ENCODE measurements at regions not wholly inside any gene's neighbourhood (a gene's known extent, or its start where the extent isn't known, plus 50 kb on each side); places are given as distances from the start of the nearest gene placed in this dataset.
"Not testable (repeated sequence)": the region's sequence is repeated elsewhere in the genome, so short reads cannot be mapped to it uniquely, and the experiment has no call there.

DNA sequence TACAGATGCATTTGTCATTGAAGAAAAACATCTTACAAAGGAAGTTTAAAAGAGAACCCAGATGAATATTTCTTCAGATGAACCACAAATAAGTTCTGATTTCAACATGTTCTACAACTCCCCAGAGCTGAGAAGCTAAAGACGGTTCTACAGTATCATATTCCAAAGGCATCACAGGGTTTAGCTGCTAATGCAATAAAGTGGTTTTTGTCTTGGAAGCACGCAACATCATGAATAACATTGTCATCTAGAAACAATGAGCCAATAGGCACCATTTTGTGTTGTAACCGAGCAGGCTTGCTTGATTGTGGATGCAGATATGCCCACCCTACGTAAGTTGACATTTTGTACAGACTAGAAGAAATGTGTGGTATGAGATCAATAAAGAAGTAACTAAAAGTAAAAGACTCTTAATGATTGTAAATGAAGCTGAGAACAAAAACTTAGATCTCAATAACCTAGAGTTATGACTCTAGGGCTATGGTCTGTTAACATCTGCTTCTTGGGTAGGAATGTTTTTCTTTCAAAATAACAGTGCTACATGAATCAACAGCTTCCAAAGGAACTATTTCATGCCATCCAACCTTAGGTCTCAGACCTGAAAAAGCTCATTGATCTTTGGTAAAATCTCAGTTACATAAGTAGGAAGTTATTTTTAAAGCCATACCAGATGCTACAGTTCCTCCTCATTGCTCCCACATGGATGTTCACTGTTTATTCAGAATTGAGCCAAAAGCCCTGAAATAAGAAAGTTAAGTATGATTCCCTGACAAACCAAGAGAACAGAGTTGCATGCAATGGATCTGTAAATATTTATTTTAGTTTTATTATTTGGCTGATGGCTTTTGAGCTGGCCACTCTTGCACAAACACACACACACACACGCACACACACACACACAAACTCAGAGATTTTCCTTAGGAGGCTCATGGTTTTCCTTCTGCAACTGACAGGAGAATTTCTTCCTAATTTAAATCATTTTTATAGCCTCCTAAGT lies 118.7 kb upstream of the SLCO6A1 start:
- DNase-seq (ENCODE audit: low read depth) = no peak

DNA sequence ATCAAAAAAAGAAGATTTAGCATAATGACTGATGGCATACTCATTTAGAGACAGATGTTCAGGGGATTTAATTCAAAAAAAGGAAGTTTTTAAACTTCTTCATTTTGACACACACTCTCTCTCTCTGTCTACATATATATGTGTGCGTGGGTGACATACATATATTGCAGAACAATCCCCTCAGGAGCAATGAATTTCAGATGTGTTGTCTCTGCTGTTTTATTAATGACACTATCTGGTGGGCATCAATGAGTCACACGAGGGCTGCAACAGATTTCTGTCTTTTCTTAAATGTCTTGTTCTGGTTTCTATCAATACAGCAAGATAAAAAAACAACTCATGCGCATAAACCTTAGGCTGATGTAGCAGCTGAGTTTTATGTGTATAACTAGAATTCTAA lies 123.5 kb upstream of the SLCO6A1 start:
- no peak for DNase-seq (ENCODE audit: low read depth)

DNA sequence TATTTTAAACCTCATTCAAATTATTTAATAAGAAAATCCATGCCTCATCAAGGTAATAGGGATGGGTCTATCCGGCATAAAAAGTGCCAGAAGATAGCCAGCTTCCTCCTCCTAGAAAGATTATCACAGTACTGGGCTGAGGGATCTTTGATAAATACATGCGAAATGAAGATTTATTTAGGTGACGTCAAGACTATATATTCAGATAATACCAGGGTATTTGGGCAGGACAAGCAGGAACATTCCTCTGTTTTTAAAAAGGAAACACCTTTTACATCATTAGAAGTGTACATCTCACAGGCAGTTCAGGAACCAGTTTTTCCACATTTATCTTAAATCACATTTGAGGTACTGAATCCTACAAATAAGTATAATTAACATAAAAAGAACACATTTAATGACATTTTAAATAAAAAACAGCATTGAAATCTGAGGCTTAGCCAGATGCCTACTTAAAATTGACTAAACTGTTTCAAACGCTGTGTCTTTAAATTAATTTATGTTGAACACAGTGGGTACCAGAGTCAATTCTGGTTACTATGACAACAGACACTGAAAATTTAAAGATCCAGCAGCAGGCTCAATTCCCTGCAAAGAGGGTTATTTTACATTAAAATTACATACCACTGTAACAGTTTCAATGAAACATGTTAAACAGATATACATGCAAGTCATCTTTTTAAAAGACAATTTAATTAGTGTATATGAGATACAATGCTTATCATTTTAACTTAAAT lies 124.7 kb upstream of the SLCO6A1 start:
- DNase-seq (ENCODE audit: low read depth) = no peak

DNA sequence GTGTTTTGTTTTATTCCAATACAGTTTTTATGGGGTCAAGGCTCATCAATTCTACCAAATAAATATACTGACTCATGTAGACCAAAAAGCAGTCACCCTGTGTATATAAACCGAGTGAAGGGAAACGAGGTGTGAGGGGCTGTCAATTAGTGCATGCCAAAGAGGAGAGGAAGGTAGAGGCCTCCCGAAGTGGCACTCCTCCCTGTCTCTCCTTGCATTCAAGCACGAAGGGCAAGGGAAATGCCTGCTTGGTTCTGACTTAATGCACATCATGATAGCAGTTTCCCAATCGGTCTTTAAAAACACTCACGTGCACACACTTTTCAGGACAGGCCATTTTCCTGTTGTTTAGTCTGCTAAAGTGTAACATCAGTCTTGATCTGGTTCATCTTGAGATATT lies 125.6 kb upstream of the SLCO6A1 start:
- DNase-seq (ENCODE audit: low read depth) = no peak

DNA sequence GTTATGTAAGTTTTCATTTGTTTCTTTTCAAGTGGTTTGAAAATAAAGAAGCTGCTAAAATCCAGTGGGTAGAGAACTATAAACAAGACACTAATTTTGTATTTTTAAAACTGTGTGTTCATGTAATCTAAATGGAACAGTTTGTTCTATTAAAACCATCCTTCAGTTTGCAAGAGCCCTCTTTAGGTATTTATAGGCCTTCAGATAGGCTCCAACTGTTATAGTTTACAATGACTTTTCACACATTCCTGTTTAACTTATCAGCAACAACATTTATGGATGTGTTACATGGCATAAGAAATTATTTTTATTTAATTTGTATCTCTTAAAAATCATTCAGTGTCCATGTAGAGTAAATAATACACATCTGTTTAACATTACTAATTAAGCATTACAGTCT lies 126.7 kb upstream of the SLCO6A1 start:
- DNase-seq (ENCODE audit: low read depth) = no peak

DNA sequence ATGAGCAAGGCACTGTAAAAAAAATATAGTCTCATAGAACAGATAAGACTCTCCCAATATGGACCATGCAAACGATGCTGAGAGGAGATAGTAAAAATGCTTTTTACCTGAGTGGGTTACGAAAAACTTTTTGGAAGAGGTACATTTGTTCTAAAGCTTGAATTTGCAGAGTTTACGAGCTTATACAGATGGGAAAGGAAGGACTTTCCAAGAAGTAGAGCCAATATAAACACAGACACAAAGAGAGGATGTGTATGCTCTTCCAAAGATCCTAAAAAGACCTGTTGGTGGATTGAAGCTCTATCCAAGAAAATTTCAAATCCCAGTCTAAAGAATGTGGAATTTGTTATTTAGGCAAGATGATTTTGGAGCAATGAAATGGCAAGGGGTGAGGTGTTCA lies 127.1 kb upstream of the SLCO6A1 start:
- no peak for DNase-seq (ENCODE audit: low read depth)

DNA sequence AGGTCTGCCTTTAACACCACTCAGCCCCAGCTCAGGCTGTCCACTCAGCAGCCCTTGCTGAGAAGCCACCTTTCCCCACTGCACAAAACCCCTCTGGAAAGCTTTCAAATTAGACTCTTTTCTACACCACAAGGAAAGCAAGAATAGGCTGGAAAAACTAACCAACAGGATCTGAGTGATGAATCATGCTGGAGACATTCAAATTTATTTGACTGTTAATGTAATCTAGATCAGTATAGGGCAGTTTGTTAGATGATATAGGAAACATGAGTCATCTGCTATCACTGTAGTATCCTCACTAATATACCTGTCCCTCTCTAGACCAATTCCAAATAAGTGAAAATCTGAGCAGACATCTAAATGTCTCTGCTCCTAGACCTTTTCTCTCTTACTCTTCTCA lies 127.8 kb upstream of the PAM start:
- DNase-seq (ENCODE audit: low read depth) = peak; percentile 78

DNA sequence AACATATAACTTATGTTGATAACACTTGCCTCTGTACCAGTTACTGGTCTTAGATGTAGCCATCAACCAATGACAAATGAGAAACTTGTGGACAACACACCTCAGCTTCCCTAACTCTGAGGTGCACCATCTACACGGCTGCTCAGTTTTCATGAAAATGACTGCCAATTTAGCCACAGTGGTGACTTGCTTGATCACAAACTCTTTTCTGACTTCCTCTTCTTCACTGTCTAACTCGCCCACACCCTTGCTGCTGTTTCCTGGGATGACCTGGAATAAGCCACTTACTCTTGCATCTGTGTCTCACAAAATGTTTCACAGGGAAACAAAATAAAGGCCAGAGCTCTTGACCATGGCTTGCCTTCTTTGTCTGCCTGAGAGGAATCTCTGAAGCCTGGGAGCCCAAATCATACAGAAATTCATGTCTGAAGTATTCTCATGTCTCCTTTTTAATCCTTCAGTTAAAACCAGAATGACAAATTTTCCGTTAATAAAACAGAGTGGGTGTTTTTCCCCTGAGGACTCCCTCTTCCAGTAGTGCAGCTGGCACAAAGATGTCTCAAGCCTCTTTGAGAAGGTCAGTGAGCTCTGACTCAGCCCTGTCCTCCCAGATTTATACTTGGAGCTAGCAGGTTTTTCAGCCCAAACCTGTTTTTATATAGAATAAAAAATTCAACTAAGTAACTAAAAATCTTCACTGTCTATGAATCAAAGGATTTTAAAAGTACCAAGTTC lies 126.5 kb upstream of the PAM start:
- peak; percentile 59 for DNase-seq (ENCODE audit: low read depth)

DNA sequence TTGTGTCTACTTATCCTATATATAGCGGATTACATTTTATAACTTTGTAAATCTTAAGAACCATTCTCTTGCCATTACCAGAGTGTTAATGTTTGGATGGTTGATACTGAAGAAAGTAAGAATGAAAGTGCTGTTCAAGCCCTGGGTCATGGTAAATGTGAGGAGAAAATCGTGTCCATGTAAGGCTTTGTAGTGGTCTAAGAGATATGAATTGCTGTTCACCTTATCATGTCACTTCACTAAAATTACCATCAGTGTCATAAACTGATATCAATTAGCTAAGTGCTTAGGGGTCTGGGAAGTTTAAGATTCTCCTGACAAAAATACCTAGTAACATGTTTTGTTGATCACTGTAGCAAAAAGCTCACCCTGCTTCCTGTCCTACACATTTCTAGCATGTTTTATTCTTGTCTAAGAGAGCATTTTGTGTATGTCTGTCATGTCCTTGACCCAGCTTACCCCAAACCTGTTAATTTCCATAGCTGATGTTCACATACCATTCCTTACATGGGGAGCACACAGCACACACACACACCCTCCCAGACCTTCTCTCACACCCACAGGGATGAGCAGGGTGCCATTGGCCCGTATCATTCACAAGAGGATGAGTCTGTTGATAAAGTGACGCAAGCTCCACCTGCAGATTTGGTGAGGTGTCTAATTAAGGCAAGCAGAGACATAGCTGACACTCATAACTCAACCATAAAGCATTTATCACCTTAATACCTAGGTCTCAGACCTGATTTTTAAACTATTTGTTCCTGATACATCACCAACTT lies 125.1 kb upstream of the PAM start:
- no peak for DNase-seq (ENCODE audit: low read depth)

DNA sequence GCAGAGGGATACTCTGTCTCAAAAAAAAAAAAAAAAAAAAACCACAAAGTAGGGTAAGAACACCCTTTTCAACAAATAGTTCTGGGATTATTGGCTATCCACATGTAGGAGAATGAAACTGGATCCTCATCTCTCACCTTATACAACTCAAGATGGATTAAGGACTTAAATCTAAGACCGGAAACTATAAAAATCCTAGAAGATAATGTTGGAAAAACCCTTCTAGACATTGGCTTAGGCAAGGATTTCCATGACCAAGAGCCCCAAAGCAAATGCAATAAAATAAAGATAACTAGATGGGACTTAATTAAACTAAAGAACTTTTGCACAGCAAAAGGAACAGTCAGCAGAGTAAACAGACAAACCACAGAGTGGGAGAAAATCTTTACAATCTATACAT lies 119.7 kb upstream of the PAM start:
- DNase-seq (ENCODE audit: low read depth) = not testable (repeated sequence)

DNA sequence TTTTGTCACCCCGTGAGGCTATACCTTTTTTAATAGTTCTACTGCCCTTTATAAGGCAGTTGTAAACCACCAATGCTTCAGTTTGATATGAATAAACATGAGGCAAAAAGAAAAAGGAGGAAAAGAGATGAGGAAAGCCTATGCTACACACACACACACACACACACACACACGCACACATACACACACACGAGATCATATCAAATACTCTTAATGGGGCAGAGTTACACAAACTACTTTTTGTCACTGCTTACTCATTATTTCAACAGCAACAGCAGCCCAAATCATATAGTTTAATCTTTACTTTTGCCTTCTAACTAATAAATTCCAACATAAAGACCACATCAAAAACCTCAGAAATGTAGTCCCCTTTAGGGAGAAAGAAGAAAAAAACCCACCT lies 116.8 kb upstream of the PAM start:
- no peak for DNase-seq (ENCODE audit: low read depth)

DNA sequence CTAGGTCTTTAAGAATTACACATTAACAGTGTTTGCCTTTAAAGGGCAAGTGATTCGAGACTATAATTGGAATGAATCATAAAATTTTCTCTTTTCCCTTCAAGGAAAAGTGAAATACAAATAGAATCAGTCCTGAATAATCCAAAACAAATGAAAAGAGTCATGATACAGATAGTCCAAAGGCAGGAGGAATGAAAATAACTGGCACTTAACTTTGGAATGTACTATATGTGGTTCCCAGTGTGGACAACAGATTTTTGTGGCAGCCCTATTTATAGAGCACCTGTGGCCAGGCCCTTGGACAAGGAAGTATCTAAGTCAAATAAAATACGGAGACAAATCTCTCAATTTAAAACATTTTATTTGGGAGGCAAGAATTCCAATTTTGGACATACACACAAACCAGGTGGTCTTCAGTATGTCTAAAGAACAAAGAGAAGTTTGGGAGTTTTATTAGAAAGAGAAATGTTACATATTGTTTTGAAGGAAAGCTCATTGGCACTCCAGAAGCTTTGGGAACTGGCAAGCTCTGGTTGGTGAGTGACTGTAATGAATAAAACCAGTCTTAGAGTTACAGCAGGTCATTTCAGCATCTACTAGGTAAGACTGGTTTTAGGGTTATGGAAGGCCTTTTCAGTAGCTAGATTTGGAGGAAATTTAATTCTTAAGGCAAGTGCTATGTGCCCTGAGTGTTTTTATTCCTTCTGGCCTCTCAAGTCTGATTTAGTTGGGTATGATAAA lies 116.0 kb upstream of the PAM start:
- no peak for DNase-seq (ENCODE audit: low read depth)

DNA sequence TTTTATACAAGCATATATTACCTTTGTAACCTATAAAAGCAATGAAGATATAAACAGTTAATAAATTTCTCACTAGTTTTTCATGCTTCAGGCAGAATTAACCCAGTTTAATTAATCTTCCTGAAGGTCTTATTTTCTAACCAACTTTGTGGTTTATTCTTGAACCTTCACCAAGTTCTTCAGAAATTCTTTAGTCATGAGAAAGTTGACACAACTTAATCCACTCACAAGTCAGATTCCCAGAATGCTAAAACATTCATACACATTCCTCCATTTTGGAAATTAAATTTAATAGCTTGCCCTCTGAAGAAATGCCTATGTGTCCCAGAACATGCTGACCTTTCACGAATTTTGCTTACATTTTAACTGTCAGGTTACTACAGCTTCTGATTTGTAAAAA lies 105.4 kb upstream of the PAM start:
- DNase-seq (ENCODE audit: low read depth) = peak; percentile 8

DNA sequence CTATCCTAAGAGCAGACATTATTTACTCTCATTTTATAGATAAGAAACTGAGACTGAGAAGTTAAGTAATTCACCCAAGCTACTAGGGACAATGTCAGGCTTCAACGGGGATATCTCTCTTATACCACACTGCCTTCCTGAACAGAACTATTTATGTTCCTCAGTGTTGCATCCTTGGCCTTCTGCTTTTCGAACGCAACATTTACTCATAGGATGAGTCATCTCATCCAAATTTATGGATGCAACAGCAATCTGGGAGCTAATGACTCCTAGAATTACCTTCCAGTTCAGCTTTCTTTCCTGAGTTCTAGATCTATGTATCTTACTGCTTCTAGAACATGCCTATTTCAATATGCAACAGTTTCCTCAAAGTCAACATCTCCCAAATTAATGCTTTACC lies 103.6 kb upstream of the PAM start:
- DNase-seq (ENCODE audit: low read depth) = peak; percentile 56

DNA sequence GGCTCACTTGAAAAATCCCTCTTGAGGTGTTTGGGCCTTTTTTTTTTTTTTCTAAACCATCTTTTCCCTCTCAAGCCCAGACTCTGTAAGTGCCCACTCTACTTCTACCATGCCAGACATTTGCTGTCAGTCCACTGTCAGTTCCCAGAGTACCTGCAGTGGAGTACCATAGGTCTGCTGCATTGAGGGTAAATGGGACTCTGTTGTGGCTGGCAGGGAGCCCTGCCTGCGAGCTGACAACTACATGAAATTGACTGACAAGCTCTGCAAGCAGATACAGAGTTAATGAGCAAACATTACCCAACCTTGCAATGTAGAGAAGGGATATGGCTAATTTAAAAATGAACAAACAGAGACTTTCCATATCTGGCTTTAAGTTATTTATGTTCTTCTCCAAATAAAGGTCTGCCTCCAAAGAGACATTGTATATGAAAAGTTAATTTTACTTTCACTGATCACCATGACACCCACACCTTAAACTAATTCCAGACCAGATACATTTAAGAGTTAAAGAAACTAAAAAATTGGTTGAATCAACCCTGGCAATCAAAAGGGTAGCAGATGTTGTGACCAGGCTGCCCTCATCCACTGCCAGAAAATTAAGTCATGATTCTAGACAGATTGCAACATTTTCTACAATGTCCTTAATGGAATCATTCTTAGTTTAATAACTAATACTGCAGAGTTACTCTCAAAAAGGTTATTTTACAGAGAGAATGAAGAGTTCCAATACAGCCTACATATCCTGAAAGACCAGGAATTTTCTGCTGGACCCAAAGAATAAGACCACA lies 100.4 kb upstream of the PAM start:
- no peak for DNase-seq (ENCODE audit: low read depth)

DNA sequence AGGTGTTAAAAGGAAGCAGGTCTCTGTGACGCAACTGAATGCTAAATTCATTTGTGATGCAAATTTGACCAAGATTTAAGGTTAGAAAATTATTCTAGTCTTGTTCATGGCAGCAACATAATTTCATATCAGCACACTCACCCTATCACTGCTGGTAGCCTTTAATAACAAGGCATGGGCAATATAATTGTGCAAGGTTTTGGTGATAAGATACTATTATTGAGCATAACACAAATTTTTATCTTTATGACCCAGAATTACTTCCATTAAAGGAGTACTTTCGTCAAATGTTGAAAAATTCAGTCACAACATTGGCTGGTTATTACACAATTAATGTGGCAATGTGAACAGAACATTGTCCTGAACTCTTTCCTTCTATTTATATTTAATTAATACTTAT lies 96.0 kb upstream of the PAM start:
- no peak for DNase-seq (ENCODE audit: low read depth)

DNA sequence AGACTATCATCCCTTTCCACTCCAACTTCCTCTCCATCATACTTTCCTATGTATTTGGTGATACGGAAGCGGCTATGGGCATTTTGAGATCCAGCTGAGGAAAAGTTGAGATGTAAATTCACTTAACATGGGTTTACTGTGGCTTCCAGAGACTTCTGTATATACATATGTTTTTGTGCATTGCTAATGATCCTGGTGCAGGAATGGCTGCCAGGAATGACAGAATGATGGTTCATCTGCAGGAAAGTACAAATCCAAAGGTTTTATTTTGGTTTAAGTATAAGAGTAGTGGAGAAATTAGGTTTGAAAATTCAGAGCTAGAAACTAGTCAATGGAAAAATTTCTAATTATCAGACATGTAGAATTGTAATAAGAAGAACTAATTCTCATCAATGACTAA lies 95.0 kb upstream of the PAM start:
- no peak for DNase-seq (ENCODE audit: low read depth)

DNA sequence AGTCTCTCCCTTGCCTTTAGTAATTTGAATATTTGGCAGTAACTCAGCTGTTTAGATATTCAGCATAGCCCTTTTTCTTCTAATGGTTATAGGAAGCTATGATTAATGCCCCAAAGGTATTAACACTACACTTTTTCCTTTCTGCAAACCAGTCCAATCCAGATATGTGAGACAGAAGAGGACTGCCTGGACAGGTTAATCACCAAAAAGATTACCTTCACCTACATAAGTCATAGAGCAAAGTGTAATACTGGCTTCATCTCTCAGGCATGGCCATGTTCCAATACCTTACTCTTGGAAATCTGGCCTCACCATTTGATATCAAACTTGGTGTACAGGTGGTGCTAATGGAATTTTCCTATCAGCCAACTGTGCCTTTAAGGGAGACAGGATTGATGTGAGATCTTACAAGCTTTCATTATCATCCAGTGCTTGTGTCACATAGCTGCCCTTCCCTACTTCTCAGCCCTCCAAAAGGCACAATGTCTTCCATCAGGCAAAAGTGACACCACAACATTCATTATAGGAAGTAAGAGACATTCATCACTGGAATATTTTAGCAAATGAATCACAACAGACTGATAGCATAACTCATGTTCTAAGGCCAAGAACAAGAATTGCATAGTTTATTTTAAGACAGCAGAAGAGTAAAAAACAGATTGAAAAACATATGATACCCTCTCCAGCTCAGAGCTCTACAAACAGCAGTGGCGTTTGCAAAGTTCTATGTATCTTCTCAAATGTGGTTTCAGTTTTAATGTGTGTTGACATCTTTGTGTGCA lies 91.2 kb upstream of the PAM start:
- peak; percentile 23 for DNase-seq (ENCODE audit: low read depth)

DNA sequence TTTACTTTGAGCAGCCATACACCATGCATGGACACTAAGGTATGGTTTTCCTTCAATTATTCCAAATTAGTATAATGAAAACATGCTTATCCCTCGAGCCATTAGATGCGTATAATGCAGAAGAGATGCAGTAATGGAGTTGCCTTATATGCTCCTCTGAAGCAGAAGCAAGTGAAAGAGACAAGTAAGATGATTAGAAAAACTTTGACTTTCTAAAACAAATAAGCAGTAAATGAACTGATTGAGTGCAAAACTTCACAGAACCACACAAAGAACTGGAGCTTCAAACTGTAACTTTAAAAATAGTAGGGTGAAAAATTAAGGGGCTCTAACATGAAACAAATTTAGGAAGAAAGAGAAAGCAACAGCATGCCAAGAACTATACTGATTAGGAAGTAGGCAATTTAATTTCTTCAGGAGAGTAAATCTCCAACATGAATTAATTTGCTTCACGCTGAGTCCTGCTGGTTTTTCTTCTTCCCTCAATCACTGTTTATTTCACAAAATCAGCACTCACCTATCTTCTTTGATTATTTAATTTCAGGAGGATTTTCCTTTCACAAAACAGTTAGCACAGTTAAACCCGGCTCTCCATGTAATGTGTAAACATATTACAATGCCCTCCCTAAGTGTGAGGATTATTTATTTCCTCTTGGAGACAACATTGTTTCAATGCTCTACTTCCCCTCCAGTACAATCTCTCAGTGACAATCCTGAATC lies 90.3 kb upstream of the PAM start:
- no peak for DNase-seq (ENCODE audit: low read depth)
